Fibroblast of gingiva (primary cell): ENCODE measurements at regions not wholly inside any gene's neighbourhood (a gene's known extent, or its start where the extent isn't known, plus 50 kb on each side); places are given as distances from the start of the nearest gene placed in this dataset.
"Not testable (repeated sequence)": the region's sequence is repeated elsewhere in the genome, so short reads cannot be mapped to it uniquely, and the experiment has no call there.

Experiments used
- DNase-seq: peaks from one replicate; pipeline ENCODE4 v3.0.0-alpha.2; 2011; ENCODE audit warnings: low read depth

- DNase-seq = not testable (repeated sequence)
Observed at GRCh38 chr7:55702831-55703230, 130.5 kb upstream of the VOPP1 start.

DNA sequence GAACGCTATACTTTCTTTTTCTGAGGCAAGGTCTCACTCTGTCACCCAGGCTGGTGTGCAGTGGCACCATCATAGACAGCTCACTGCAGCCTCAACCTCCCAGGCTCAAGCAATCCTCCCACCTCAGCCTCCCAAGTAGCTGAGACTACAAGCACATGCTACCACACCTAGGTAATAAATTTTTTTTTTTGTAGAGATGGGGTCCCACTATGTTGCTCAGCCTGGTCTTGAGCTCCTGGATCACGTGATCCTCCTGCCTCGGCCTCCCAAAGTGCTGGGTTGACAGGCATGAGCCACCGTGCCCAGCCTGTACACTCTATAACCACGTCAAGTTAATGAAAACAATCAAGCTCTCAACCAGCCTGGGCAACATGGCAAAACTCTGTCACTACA lies 127.1 kb upstream of the VOPP1 start:
- not testable (repeated sequence) for DNase-seq

DNA sequence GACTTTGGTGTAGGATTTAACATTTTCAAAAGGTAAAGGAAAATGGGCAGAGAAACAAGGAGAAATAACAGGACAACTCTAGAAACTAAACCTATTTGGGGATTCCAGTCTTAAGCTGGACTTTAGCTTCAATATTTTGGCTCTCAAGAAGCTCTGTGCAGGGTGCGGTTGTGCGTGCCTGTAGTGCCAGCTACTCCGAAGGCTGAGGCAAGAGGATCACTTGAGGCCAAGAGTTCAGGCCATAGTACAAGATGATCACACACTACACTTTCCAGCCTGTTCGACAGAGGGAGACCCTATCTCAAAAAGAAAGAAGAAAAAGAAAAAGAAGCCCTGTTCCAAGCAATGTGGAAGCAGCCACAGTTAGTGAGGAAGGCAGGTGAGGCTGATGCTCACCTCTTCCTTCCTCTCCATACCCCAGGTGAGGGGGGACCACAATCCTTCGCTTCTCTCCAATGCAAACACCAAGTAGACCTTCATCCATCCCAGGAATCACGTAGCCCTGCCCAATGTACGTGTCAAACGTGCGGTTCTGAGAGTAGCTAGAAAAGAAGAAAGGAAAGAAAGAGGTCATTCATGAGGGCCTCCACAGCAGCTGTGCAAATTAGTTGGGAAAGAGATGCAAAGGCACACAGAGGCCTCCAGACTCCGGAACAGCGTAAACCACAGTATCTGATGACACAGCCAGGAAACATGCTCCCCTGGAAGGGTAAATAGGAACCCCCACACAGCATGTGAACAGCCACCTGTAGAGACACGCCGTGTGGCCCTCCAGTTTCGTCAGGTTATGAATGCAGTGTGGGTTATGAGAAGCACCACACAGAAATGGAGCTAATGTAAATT lies 126.5 kb upstream of the VOPP1 start:
- DNase-seq = not testable (repeated sequence)

- peak; percentile 21 for DNase-seq
Observed at GRCh38 chr7:55695893-55696701, 123.8 kb upstream of the VOPP1 start.

- not testable (repeated sequence) for DNase-seq
Observed at GRCh38 chr7:55694484-55694883, 122.2 kb upstream of the VOPP1 start.

DNA sequence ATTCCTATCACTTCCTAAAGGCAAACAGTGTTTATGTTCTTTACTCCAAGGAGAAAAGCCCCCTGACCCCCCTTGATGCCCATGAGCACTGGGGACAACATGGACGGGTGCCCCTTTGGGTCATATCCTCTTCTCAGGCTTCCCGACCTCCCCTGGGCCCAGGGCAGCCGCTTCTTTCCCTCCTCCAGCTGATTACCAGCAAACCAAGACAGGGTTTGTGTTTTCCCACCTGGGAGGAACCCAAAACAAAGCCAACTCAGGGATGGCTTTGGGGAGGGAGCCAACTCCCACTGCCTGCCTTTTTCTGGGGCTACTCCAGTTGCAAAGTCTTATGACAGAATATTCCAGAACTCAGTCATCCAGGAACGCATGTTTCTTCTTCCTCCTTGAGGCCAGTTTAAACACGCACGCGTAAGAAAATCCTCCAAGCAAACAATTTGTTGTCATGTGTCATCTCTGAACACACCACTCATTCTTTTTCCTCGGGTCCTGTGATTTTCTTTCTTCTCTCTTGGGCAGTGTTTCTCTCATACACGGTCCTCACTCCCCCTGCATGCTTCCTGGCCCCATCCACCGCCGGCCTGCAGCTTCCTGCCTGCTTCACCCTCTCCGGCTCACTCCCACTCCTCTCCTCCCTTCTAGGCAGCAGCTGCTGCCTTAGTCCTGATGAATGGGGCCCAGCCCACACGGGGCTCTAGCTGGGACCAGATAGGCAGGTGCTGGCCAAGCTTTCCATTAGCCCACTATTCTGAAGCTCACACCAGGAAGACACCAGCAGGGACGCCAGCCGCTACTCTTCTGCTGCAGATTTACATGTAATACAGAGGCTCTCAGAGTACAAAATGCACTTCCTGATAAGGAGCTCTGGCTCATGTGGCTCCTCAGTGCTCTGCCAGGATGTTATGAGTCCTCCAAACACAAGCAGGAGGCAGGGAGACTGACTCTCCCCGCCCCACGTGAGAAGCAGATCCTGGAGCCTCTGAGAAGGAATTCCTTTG lies 116.7 kb upstream of the VOPP1 start:
- DNase-seq = not testable (repeated sequence)

DNA sequence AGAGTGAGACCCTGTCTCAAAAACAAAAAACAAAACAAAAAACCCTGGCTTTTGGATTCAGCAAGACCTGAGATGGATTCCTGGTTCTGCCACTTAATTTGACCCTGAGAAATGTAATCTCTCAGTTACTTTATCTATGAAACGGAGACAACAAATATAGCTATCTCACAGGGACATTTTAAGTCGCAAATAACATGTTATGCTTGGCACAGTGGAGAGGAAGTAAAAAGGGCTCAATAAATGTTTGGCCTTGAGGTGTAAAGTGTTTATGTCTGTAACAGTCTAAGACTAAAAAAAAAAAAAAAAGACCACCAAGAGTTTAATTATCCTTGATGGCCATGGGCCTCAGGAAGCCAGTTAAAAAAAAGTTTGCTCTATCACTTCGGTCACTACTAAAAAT lies 116.0 kb upstream of the VOPP1 start:
- DNase-seq = not testable (repeated sequence)

GRCh38 chr7:55687252-55687651 lies 115.0 kb upstream of the VOPP1 start:
- DNase-seq = not testable (repeated sequence)

GRCh38 chr7:55686771-55687170 lies 114.5 kb upstream of the VOPP1 start:
- not testable (repeated sequence) for DNase-seq

DNA sequence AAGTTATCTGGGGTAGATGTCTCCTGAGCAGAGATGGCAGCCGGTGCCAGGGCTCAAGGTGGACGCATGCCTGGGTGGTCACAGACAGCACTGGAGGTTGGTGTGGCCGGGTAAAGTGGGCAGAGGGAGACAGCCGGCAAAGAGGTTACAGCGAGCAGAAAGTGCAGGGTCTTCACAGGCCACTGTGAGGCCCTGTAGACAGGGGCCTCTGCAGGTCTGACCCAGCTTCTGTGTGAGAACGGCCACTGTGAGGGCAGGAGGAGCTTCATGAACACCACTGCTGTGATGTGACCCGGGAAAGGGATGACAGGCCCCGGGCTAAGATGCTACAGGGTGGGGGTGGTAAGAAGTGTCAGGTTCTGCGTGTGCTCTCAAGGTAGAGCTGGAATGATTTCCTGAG lies 111.2 kb upstream of the VOPP1 start:
- not testable (repeated sequence) for DNase-seq

GRCh38 chr7:55675589-55675988 lies 103.3 kb upstream of the VOPP1 start:
- DNase-seq = not testable (repeated sequence)

- DNase-seq = not testable (repeated sequence)
Observed at GRCh38 chr7:55673525-55673924, 101.2 kb upstream of the VOPP1 start.

DNA sequence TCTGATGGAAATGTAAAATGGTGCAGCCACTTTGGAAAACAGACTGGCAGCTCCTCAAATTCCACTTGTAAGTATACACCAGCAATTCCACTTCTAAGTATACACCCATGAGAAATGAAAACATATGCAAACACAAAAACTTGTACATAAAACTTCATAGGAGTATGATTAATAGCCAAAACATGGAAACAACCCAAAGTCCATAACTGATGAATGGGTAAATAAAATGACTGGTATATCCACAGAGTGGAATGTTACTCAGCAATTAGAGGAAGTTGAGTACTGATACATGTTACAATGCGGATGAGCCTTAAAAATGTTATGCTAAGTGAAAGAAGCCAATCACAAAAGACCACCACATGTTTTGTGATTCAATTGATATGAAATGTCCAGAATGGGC lies 99.8 kb upstream of the VOPP1 start:
- not testable (repeated sequence) for DNase-seq

DNA sequence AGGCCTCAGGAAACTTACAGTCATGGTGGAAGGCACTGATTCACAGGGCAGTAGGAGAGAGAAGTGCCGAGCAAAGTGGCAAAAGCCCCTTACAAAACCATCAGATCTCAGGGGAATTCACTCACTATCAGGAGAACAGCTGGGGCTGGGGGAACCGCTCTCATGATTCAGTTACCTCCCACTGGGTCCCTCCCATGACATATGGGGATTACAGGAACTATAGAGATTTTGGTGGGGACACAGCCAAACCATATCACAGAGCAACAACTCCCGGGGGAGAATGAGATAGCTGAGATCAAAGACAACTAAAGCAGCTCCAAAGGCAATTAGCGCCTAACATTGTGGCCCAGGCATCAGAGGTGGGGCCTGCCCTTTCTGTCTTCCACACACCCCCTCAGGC lies 85.4 kb upstream of the VOPP1 start:
- DNase-seq = no peak

- DNase-seq = no peak
Observed at GRCh38 chr7:55651057-55651456, 78.8 kb upstream of the VOPP1 start.

DNA sequence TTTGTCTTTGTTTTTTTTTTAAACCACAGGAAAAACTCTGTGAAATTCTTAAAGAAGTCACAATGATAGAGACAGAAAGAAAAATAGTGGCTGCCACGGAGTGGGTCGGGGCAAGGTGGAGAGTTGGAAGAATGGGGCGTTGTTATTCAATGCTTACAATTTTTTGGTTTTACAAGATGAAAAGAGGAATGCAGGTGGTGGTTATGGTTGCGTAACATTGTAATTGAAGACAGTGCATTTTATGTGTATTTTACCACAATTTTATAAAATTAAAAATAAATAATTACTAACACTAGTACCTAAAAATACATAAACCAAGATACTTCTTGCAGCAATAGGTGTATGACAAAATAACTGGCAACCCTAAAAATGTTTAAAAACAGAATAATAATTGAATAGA lies 76.9 kb upstream of the VOPP1 start:
- no peak for DNase-seq

DNA sequence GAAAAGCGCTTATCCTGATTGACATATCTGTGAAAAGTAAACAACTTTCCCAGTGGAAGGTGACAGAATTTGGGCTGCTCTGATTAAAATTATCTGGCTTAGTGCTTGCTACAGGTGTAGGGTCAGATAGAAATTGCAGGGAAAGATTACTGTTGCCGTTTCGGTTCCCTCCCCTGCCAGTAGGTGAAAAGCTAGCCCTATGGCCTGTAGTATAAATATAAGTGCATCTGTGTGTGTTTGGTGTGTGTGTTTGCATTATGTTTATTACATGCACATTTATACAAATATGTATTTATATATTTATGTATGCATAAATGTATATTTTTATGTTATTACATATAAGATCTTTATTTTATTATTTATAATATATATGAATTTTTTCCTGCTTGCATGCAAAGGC lies 72.3 kb upstream of the VOPP1 start:
- no peak for DNase-seq

DNA sequence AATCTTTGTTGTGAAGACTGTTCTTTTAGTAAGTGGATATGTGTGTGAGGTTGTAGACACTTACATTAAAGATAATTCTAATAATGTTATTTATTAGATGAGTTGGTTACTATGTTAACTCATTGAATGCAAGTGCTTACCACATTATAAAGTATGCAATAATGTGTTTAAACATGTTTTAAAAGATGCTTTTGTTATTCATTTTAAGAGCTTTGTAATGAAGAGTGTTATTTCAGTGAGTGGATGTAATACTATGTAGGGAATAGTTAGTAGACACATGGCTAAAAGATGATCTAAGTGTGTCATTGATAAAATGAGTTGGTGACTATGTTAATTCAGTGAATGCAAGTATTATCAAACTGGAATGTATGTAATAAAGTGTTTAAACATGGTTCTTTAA lies 70.0 kb upstream of the VOPP1 start:
- no peak for DNase-seq

DNA sequence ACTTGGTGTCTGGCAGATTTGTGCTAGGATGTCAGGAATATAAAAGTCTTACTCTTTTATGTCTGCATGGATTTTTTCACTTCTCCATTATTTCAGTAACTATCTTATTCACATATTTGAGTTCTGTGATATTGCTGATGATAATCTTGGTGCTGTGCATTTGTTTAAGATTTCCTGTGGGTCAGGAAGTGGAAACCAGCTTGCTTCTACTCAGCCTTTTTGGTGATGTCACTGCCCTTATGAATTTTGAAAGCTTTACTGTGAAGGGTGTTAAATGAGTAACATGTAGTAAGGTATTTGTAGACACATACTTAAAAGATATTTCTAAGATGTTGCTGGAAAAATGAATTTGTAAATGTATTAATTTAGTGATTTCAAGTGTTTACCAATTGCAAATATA lies 69.5 kb upstream of the VOPP1 start:
- DNase-seq = no peak

DNA sequence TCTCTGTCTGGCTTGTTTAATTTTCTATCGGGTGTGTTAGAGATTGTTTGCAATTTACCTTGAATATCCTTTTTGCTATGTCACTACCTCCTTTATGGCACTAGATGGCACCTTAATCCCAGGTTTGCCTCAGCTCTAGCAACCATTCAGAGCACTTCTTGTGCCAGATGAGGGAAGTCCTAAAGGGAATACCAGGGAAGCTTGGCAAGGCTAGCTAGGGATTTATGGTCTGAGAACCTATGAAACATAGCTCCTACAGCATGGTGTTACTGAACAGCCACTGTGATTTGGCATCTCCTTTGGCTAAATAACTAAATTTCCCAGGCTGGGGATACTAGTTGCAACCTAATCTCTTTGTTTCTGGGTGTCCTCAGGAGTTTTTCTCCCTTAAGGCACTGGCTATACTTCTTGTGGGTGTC lies 69.0 kb upstream of the VOPP1 start:
- peak; percentile 68 for DNase-seq

GRCh38 chr7:55639640-55640039 lies 67.3 kb upstream of the VOPP1 start:
- DNase-seq = no peak
